ENCODE measurements at regions not wholly inside any gene's neighbourhood (a gene's known extent, or its start where the extent isn't known, plus 50 kb on each side); places are given as distances from the start of the nearest gene placed in this dataset.

DNA sequence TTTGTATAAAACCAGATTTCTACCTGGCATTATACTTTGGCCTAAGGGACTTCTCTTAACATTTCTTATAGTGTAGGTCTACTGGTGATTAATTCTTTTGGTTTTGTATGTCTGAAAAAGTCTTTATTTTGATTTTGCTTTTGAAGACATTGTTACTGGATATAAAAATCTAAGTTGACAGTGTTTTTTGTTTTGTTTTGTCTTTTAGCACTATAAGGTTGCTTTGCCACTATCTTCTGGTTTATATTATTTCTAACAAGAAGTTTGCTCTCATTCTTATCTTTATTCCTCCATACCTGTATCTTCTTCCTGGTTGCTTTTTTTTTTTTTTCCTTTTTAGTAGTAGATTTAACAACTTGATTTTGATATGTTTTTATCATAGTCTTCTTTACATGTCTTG is 76.0 kb downstream of the ING2 start:
- TF ChIP-seq POLR2A (IDR thresholded peaks at IDR 0.05; ENCODE audit: low read depth, low read length) (no peak), GATA2 (IDR thresholded peaks at IDR 0.05; ENCODE audit: insufficient read depth, insufficient read length, low read depth, low read length) (no peak), POLR2AphosphoS5 (IDR thresholded peaks at IDR 0.05; ENCODE audit: insufficient read depth, low read depth, low read length) (no peak), JUN (IDR thresholded peaks at IDR 0.05; ENCODE audit: borderline replicate concordance, insufficient read depth, insufficient read length, low read depth) (no peak)
- TF ChIP-seq, protein P1, sequence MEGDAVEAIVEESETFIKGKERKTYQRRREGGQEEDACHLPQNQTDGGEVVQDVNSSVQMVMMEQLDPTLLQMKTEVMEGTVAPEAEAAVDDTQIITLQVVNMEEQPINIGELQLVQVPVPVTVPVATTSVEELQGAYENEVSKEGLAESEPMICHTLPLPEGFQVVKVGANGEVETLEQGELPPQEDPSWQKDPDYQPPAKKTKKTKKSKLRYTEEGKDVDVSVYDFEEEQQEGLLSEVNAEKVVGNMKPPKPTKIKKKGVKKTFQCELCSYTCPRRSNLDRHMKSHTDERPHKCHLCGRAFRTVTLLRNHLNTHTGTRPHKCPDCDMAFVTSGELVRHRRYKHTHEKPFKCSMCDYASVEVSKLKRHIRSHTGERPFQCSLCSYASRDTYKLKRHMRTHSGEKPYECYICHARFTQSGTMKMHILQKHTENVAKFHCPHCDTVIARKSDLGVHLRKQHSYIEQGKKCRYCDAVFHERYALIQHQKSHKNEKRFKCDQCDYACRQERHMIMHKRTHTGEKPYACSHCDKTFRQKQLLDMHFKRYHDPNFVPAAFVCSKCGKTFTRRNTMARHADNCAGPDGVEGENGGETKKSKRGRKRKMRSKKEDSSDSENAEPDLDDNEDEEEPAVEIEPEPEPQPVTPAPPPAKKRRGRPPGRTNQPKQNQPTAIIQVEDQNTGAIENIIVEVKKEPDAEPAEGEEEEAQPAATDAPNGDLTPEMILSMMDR (IDR thresholded peaks at IDR 0.05; ENCODE audit: extremely low read depth in 1 of 2, insufficient read depth in 1 of 2, low read depth in 1 of 2, low read length in 2 of 2), result no peak
- TF ChIP-seq, protein P2, sequence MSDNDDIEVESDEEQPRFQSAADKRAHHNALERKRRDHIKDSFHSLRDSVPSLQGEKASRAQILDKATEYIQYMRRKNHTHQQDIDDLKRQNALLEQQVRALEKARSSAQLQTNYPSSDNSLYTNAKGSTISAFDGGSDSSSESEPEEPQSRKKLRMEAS (IDR thresholded peaks at IDR 0.05; ENCODE audit: insufficient read depth, insufficient read length), result no peak
